IMR-90 (cell line): ENCODE measurements at regions not wholly inside any gene's neighbourhood (a gene's known extent, or its start where the extent isn't known, plus 50 kb on each side); places are given as distances from the start of the nearest gene placed in this dataset.

ENCODE experiments used
- ELK1 ChIP-seq: fragments of 150-350 bp; IDR thresholded peaks from 2 replicates; pipeline ENCODE4 v1.6.1; 2016; ENCODE audit warnings: low read depth, mild to moderate bottlenecking, low read length, moderate library complexity, borderline replicate concordance
- MAFK ChIP-seq: IDR thresholded peaks from 2 replicates; pipeline ENCODE4 v1.6.1; 2012; ENCODE audit warnings: low read depth, low read length, improper control_type of control experiment
- MAZ ChIP-seq: IDR thresholded peaks from 2 replicates; pipeline ENCODE4 v1.6.1; 2012; ENCODE audit warnings: low read depth, mild to moderate bottlenecking, low read length, improper control_type of control experiment, moderate library complexity, borderline replicate concordance
- MXI1 ChIP-seq: IDR thresholded peaks from 2 replicates; pipeline ENCODE4 v1.6.1; 2012; ENCODE audit warnings: low read depth, mild to moderate bottlenecking, low read length, moderate library complexity, borderline replicate concordance
- POLR2A ChIP-seq: IDR thresholded peaks from 2 replicates; pipeline ENCODE4 v1.6.1; 2012; ENCODE audit warnings: mild to moderate bottlenecking, low read depth, low read length
- RAD21 ChIP-seq: IDR thresholded peaks from 2 replicates; pipeline ENCODE4 v1.6.1; 2012; ENCODE audit warnings: low read length, improper control_type of control experiment
- USF2 ChIP-seq: fragments of 150-350 bp; IDR thresholded peaks from 2 replicates; pipeline ENCODE4 v1.6.1; 2017; ENCODE audit warnings: mild to moderate bottlenecking, antibody characterized with exemption, low read length, low read depth
- TF ChIP-seq, protein P1 (sequence below): conservative IDR thresholded peaks from 2 replicates; pipeline ENCODE4 v1.5.1; 2012; ENCODE audit warnings: mild to moderate bottlenecking, low read depth, low read length, improper control_type of control experiment

GRCh38 chr5:125967576-125967975 is 455.6 kb upstream of the GRAMD2B start:
- TF ChIP-seq, protein P1, sequence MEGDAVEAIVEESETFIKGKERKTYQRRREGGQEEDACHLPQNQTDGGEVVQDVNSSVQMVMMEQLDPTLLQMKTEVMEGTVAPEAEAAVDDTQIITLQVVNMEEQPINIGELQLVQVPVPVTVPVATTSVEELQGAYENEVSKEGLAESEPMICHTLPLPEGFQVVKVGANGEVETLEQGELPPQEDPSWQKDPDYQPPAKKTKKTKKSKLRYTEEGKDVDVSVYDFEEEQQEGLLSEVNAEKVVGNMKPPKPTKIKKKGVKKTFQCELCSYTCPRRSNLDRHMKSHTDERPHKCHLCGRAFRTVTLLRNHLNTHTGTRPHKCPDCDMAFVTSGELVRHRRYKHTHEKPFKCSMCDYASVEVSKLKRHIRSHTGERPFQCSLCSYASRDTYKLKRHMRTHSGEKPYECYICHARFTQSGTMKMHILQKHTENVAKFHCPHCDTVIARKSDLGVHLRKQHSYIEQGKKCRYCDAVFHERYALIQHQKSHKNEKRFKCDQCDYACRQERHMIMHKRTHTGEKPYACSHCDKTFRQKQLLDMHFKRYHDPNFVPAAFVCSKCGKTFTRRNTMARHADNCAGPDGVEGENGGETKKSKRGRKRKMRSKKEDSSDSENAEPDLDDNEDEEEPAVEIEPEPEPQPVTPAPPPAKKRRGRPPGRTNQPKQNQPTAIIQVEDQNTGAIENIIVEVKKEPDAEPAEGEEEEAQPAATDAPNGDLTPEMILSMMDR = no peak
- no peak for TF ChIP-seq POLR2A
- no peak for TF ChIP-seq USF2
- TF ChIP-seq MAZ = no peak
- no peak for TF ChIP-seq MAFK
- no peak for TF ChIP-seq ELK1
- TF ChIP-seq RAD21 = no peak
- no peak for TF ChIP-seq MXI1
